ENCODE measurements at regions not wholly inside any gene's neighbourhood (a gene's known extent, or its start where the extent isn't known, plus 50 kb on each side); places are given as distances from the start of the nearest gene placed in this dataset.

DNA sequence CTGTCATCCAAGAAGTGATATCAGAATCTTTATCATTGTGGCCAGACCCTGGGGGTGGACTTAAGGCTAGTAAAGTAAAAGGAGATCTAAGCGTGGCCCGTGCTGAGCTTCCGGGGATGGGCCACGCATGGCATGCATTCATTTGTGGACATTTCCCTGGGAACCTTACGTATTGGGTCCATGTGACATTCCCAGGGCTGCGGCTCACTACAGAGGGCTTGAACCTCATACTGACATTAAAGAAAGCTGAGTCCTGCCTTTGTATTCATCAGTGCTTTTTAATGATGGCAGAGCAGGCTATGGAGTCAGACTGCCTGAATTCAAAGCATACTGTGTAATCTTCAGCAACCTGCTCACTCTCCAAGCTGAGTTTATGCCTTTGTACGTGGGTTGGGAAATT, 152.2 kb upstream of the AFDN start:
- DNase-seq, result no peak

DNA sequence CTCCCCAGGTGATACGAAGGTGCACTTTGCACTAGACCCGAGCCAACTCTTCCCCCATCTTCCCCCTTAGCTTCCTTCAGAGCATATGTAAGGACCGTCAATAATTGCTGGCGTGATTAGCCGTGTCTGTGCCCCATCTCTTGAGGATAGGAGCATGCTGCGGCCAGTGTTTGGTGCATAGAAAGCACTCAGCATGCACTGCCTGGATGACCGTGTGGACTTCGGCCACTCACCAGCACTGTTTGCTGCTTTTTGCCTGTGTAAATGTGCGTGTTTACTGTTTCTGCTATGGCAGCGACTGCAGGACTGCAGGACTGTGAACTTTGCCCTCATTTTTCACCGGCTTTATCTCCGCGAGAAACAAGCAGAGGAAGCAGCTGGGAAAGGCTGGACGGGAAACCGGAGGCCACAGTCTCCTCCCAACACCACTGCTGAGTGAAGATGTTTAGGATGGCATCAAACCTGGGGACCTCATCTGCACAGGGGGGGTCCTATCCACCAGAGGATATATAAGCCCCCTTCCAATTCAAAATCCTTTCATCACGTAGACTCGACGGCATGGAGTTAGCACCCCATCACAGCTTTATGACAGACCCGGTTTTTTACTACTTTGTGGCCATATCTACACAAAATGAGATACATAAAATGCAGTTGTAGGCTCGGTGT, 150.6 kb upstream of the AFDN start:
- no peak for DNase-seq

- no peak for DNase-seq
Observed at GRCh38 chr6:167676666-167677421, 149.9 kb upstream of the AFDN start.

DNA sequence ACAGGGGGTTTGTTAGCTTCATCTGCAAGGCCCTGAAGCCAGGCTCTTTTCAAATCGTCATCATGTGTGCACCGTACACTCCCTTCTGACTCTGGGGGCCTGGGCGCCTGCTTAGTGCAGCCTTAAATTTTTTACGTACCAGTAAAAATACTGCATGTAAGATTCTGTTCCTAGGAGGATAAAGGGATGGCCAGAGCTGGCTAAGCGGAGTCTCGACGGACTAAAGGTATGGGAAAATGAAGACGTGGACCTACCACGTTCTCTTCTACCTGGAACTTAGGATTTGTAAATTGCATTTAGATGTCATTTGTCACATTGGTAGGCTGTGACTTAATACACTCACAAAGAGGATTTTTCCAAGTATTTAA, 149.3 kb upstream of the AFDN start:
- no peak for DNase-seq

DNA sequence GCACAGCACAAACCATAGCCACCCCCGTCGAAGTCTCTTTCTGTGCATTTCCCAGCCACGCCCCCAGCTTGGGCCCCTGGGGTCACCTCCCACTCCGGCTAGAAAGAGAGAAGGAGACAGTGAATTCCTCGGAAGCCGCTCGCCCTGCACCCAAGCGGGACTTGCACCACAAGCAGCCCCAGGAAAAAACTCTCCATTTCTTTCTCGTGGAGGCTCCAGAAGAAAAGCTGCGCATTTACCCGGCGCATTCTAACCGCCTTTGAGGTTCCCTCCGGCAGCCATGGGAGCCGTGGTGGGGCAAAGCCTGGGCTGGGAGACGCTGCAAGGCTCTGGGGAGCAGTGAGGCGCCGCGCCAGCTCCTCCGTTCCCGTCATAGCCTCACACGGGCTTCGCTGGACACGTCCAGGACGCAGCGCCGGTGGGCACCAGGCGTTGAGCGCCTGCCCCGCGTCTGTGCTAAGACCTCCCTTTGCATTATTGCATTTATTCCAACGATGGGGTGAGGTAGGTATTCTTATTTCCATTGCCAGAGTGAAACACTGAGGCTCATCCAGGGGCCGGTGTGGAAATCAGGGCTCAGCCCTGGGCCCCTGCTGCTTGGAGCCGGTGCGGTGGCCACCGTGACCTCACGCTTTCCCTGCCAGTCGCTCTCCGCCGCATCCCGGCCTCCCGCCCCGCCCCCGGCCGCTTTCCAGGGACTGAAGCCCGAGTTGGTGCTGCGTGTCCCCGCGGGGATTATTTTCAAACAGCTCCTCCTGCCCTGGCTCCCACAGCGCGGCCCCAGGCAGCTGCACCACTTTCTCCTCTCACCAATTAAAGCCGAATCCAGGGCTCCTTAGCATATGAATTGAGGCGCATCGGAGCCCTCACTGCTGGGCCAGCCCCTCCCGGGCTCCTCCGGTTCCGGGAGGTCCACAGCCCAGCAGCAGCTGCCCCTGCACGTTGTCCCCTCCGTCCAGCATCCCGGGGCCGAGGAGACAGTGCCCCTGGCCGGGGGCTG, 148.3 kb upstream of the AFDN start:
- DNase-seq, result no peak

DNA sequence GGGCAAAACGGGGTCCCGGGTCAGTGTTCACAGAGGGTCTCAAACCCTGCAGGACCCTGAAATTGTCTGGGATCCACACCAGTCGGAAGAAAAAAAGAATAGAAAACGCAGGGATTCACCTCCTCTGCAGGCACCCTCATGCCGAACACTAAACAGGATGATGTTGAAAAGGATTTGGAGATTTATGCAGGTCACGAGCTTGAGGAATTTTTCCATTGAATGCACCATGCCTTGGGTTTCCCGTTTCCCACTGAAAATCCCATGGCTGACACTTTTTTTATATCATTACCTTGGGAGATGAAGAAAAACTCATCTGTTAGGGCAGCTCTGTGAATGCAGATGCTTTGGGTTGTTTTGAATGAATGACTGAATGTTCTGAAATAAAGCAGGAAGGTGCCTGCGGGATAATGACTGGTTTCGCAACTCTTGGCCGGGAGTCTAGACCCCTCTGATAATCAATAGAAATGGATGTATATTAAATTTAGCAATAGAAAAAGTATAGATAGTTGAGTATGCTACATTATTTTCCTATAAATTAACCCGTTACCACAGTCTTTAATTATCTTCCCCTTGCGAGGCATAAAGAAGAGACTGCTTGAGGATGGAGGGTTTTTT, 147.5 kb upstream of the AFDN start:
- DNase-seq, result no peak

GRCh38 chr6:167679790-167680604, 146.7 kb upstream of the AFDN start:
- DNase-seq, result no peak

DNA sequence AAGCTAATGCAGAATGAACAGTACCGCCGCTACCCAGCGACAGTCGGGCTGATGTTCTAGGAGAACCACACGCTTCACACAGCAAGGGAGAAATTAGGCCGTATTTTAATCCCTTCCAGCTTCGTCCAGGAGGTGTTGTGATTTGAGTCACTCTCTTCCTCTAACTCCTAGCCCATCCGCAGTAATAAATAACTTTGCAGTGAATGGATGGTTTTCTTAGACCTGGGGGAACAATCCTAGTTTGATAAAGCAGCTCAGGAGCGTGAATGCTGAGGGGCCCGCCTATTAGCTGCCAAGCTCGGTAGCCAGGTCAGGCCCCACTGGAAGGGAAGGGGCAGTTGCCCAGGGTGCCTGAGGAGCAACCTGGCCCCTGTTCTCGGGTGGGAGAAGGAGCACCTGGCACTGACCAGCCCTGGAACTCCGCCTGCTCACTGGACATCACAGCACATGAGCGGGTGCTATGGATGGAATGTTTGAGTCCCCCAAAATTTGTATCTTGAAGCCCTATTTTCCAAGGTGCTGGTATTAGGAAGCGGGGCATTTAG, 146.0 kb upstream of the AFDN start:
- DNase-seq, result no peak

DNA sequence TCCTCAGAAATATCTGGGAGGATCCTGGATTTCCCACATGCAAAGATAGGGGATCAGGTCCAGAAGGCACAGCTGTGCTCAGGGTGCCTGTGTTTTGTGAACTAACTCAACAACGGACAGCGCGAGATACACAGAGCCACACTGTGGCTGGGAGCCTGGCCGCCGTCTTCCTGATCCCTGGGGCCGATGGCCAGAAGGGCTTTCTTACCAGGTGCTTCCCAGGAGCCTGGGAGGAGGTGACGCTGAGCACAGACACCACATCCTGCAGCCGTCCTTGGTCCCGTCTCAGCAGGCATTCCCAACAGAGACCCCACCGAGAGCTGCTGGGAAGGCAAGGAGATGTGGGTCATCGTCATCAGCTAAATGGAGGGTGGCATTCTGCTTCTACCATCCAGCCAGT, 144.6 kb upstream of the AFDN start:
- DNase-seq, result no peak

GRCh38 chr6:167682546-167683027, 144.1 kb upstream of the AFDN start:
- no peak for DNase-seq

GRCh38 chr6:167683028-167683862, 143.5 kb upstream of the AFDN start:
- no peak for DNase-seq

GRCh38 chr6:167684276-167685104, 142.2 kb upstream of the AFDN start:
- no peak for DNase-seq

DNA sequence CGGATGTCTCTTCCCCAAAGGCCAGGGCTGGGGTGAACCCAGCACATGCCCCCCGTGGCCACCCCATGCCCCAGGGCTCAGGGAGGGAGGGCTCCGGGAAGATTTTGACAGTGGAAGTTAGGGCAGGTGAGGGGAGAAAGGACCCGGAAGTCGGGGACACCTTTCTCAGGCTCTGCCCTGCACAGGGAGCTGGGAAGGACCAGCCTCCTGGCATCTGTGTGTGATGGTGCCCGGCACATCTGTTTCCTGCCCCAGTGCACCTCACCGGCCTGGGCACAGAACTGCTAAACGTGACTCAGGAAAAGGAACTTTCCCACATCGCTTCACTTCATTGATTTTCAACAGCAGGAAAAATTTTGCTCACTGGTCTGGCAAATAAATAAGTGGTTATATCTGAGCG, 141.1 kb upstream of the AFDN start:
- no peak for DNase-seq

- DNase-seq, result no peak
Observed at GRCh38 chr6:167686204-167686893, 140.4 kb upstream of the AFDN start.

- no peak for DNase-seq
Observed at GRCh38 chr6:167687116-167687725, 139.5 kb upstream of the AFDN start.

DNA sequence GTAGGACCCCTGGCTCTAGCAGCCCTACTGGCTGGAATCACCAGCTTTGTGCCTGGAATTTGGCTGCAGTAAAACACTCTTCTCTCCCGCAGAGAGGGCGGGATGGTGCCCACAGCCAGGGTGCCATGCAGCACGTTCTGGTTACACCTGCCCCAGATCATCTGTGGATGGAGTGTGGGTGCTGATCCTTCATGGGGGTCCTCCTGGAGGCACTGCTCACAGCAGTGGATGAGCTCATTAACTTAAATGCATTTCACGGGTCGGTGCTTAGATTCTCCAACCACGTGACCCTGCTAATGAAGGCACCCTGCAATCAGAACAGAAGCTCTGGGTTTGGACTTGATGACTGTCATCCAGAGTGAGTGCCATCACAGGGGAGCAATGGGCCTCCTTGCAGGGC, 138.6 kb upstream of the AFDN start:
- no peak for DNase-seq

- no peak for DNase-seq
Observed at GRCh38 chr6:167689278-167689677, 137.4 kb upstream of the AFDN start.

GRCh38 chr6:167689751-167690150, 137.0 kb upstream of the AFDN start:
- DNase-seq, result no peak
